ENCODE measurements at regions not wholly inside any gene's neighbourhood (a gene's known extent, or its start where the extent isn't known, plus 50 kb on each side); places are given as distances from the start of the nearest gene placed in this dataset.

- TF ChIP-seq, protein P1, sequence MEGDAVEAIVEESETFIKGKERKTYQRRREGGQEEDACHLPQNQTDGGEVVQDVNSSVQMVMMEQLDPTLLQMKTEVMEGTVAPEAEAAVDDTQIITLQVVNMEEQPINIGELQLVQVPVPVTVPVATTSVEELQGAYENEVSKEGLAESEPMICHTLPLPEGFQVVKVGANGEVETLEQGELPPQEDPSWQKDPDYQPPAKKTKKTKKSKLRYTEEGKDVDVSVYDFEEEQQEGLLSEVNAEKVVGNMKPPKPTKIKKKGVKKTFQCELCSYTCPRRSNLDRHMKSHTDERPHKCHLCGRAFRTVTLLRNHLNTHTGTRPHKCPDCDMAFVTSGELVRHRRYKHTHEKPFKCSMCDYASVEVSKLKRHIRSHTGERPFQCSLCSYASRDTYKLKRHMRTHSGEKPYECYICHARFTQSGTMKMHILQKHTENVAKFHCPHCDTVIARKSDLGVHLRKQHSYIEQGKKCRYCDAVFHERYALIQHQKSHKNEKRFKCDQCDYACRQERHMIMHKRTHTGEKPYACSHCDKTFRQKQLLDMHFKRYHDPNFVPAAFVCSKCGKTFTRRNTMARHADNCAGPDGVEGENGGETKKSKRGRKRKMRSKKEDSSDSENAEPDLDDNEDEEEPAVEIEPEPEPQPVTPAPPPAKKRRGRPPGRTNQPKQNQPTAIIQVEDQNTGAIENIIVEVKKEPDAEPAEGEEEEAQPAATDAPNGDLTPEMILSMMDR (IDR thresholded peaks at IDR 0.05; ENCODE audit: borderline replicate concordance, extremely low read depth, low read length, poor library complexity, severe bottlenecking), result no peak
- no peak for TF ChIP-seq EZH2 (IDR thresholded peaks at IDR 0.05; ENCODE audit: borderline replicate concordance, low read depth, low read length, severe bottlenecking)
Measured at GRCh38 chr1:189752461-189752995, 725.1 kb downstream of the BRINP3 start.
